ENCODE measurements at regions not wholly inside any gene's neighbourhood (a gene's known extent, or its start where the extent isn't known, plus 50 kb on each side); places are given as distances from the start of the nearest gene placed in this dataset.

GRCh38 chr9:129449066-129449465 is 171.8 kb downstream of the C9orf50 start:
- no peak overlapping the region for H3K9ac ChIP-seq (replicated peaks; ENCODE audit: extremely low read depth, insufficient read depth, low read length)
- no peak overlapping the region for H3K27ac ChIP-seq (ENCODE audit: insufficient read depth, low read depth, low read length)
- H3K79me2 ChIP-seq (ENCODE audit: control insufficient read depth, insufficient read depth, low read length) = no peaks in the 10 kb centered on the region
- H4K20me1 ChIP-seq (replicated peaks; ENCODE audit: control insufficient read depth, extremely low read depth, insufficient read depth, low read length) = no peaks in the 10 kb centered on the region
- no peaks in the 10 kb centered on the region for H3K9me1 ChIP-seq (replicated peaks; ENCODE audit: control insufficient read depth, extremely low read depth, insufficient read depth, low read length)
- ChIA-PET CTCF (interaction anchor here (1.4 to 1.5 kb wide), 2 partner anchors 11 to 162 kb away, joined by 3 to 6 read pairs; no protein-coding TSS in a partner anchor), POLR2A (no interaction called here)
- dilution Hi-C loops (cut with MboI; ENCODE audit: extremely low pct_ligation_motif_present, low sequenced_read_pairs) (no loop called here), intact Hi-C loops (cut with micrococcal nuclease) (no loop called here)
- H3K9me3 ChIP-seq (replicated peaks; ENCODE audit: control insufficient read depth, insufficient read depth, low read length) = no peaks in the 10 kb centered on the region
- TF ChIP-seq CTCF (IDR thresholded peaks at IDR 0.05; ENCODE audit: extremely low read depth in 1 of 2, insufficient read depth in 1 of 2, low read depth in 1 of 2, low read length in 2 of 2) (no peak), EZH2 (IDR thresholded peaks at IDR 0.05; ENCODE audit: borderline replicate concordance, low read depth, low read length, severe bottlenecking) (no peak), FOS (IDR thresholded peaks at IDR 0.05; ENCODE audit: borderline replicate concordance, insufficient read depth, low read length) (no peak), GATA2 (IDR thresholded peaks at IDR 0.05; ENCODE audit: insufficient read depth, insufficient read length, low read depth, low read length) (no peak), JUN (IDR thresholded peaks at IDR 0.05; ENCODE audit: borderline replicate concordance, insufficient read depth, insufficient read length, low read depth) (no peak), POLR2A (IDR thresholded peaks at IDR 0.05; ENCODE audit: low read depth, low read length) (no peak), POLR2AphosphoS5 (IDR thresholded peaks at IDR 0.05; ENCODE audit: insufficient read depth, low read depth, low read length) (no peak), MAX (IDR thresholded peaks at IDR 0.05; ENCODE audit: insufficient read depth, insufficient read length) (no peak), MYC (IDR thresholded peaks at IDR 0.05; ENCODE audit: low read depth, low read length) (no peak)
- no TSS peak for BruUV-seq (replicated peaks)
- no peaks in the 10 kb centered on the region for H3K36me3 ChIP-seq (ENCODE audit: control insufficient read depth in 2 of 2, extremely low read depth in 1 of 2, insufficient read depth in 2 of 2, low read length in 2 of 2)
- FAIRE-seq (no peak), DNase-seq (ENCODE audit: low read depth, low spot score) (no peak)
- peaks cover 0 to 2% of the 10 kb centered on the region in 2 experiments for H3K27me3 ChIP-seq (ENCODE audit: control insufficient read depth in 2 of 2, insufficient read depth in 2 of 2, low read length in 2 of 2)
- peaks cover 10% of the 10 kb centered on the region for H3K4me1 ChIP-seq (ENCODE audit: control insufficient read depth, extremely low read depth, insufficient read depth, low read length)
- H3K4me3 ChIP-seq (replicated peaks in 1 of 3; ENCODE audit: insufficient read depth in 1 of 3, low read depth in 1 of 3, low read length in 3 of 3) = no peak overlapping the region
- no peak overlapping the region for H2AFZ ChIP-seq (ENCODE audit: low read depth, low read length)
- no peak overlapping the region for H3K4me2 ChIP-seq (ENCODE audit: insufficient read depth, low read length)

Data from endothelial cell of umbilical vein (primary cell).